Testis (tissue), 2 donors: ENCODE measurements at regions not wholly inside any gene's neighbourhood (a gene's known extent, or its start where the extent isn't known, plus 50 kb on each side); places are given as distances from the start of the nearest gene placed in this dataset.

Experiments used
- POLR2A ChIP-seq: fragments of 450-650 bp; IDR thresholded peaks from one replicate; pipeline ENCODE4 v1.6.1; 2017; ENCODE audit warnings: antibody characterized with exemption, mild to moderate bottlenecking, moderate library complexity
- TF ChIP-seq, protein P1 (sequence below), 3 experiments: fragments of 450-650 bp in 2 of 3; fragments of 200-600 bp in 1 of 3; sonication (generic) in 1 of 3; IDR thresholded peaks; one replicate each; pipeline ENCODE4 v1.5.1; 2016 to 2019; ENCODE audit warnings: antibody characterized with exemption in 3 of 3, mild to moderate bottlenecking in 2 of 3, moderate library complexity in 1 of 3

DNA sequence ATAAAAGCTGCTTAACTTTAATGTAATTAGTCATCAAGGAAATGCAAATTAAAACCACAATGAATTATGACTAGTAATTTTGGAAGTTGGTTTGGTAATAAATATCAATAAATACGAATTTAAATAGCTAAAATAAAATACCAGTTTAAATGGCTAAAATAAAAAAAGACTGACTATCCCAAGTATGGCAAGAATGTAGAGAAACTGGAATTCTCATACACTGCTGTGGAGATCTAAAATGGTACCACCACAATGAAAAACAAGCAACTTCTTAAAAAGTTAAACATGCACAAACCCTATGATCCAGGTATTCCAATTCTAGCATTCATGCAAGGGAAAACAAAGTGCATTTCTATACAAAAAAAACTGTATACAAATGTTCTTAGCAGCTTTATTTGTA, 382.6 kb upstream of the NR5A2 start:
- no peak for TF ChIP-seq POLR2A
- TF ChIP-seq, protein P1, sequence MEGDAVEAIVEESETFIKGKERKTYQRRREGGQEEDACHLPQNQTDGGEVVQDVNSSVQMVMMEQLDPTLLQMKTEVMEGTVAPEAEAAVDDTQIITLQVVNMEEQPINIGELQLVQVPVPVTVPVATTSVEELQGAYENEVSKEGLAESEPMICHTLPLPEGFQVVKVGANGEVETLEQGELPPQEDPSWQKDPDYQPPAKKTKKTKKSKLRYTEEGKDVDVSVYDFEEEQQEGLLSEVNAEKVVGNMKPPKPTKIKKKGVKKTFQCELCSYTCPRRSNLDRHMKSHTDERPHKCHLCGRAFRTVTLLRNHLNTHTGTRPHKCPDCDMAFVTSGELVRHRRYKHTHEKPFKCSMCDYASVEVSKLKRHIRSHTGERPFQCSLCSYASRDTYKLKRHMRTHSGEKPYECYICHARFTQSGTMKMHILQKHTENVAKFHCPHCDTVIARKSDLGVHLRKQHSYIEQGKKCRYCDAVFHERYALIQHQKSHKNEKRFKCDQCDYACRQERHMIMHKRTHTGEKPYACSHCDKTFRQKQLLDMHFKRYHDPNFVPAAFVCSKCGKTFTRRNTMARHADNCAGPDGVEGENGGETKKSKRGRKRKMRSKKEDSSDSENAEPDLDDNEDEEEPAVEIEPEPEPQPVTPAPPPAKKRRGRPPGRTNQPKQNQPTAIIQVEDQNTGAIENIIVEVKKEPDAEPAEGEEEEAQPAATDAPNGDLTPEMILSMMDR (IDR thresholded peaks at IDR 0.05), result no peak
